Keratinocyte (primary cell): ENCODE measurements at regions not wholly inside any gene's neighbourhood (a gene's known extent, or its start where the extent isn't known, plus 50 kb on each side); places are given as distances from the start of the nearest gene placed in this dataset.

Experiments
- DNase-seq: peaks from one replicate; pipeline ENCODE4 v3.0.0-alpha.2; 2011; ENCODE audit warnings: low read depth, missing footprints, low spot score
- FAIRE-seq: peaks from 2 replicates; lab custom pipeline; 2011; peaks lifted over from hg19 to GRCh38; lab: Jason Lieb, UNC
- H2AFZ ChIP-seq: 2 replicates; pipeline ENCODE4 v1.6.0; 2012; ENCODE audit warnings: low read length, control low read depth, inconsistent platforms; ENCODE audit not compliant: control insufficient read depth
- H3K27ac ChIP-seq: 2 replicates; pipeline ENCODE4 v1.5.1; 2011; ENCODE audit warnings: low read length; ENCODE audit not compliant: control insufficient read depth, insufficient read depth
- H3K27me3 ChIP-seq: 3 replicates; pipeline ENCODE4 v1.6.0; 2011; ENCODE audit warnings: low read length; ENCODE audit not compliant: control insufficient read depth, insufficient read depth; ENCODE audit errors: extremely low read depth
- H3K36me3 ChIP-seq, 2 experiments: 2 replicates in 1 of 2; 3 replicates in 1 of 2; pipeline ENCODE4 v1.5.1; 2011; ENCODE audit warnings: low read length in 2 of 2, mild to moderate bottlenecking in 1 of 2; ENCODE audit not compliant: control insufficient read depth in 2 of 2, insufficient read depth in 2 of 2; ENCODE audit errors: extremely low read depth in 1 of 2
- H3K4me1 ChIP-seq: 3 replicates; pipeline ENCODE4 v1.5.1; 2011; ENCODE audit warnings: low read length; ENCODE audit not compliant: control insufficient read depth, insufficient read depth; ENCODE audit errors: extremely low read depth
- H3K4me2 ChIP-seq: 3 replicates; pipeline ENCODE4 v1.6.0; 2011; ENCODE audit warnings: low read depth, low read length; ENCODE audit not compliant: control insufficient read depth, insufficient read depth; ENCODE audit errors: extremely low read depth
- H3K4me3 ChIP-seq, 3 experiments: fragments of 200-600 bp in 1 of 3; sonication (generic) in 1 of 3; 2 replicates in 2 of 3; 3 replicates in 1 of 3; pipeline ENCODE4 v1.5.1; 2011 to 2016; ENCODE audit warnings: low read length in 3 of 3, mild to moderate bottlenecking in 3 of 3, control low read depth in 2 of 3, inconsistent platforms in 1 of 3, low read depth in 1 of 3, mixed read lengths in 1 of 3, mixed run types in 1 of 3, moderate library complexity in 1 of 3; ENCODE audit not compliant: control insufficient read depth in 2 of 3, insufficient read depth in 2 of 3; ENCODE audit errors: extremely low read depth in 1 of 3
- H3K79me2 ChIP-seq: 2 replicates; pipeline ENCODE4 v1.6.0; 2012; ENCODE audit warnings: low read length; ENCODE audit not compliant: control insufficient read depth, insufficient read depth
- H3K9ac ChIP-seq: 3 replicates; pipeline ENCODE4 v1.6.0; 2011; ENCODE audit warnings: low read length; ENCODE audit not compliant: control insufficient read depth, insufficient read depth; ENCODE audit errors: extremely low read depth
- H3K9me1 ChIP-seq: 3 replicates; pipeline ENCODE4 v1.6.0; 2011; ENCODE audit warnings: low read length; ENCODE audit not compliant: control insufficient read depth, insufficient read depth; ENCODE audit errors: extremely low read depth
- H3K9me3 ChIP-seq: 2 replicates; pipeline ENCODE4 v1.5.1; 2012; ENCODE audit warnings: low read depth, low read length; ENCODE audit not compliant: control insufficient read depth
- H4K20me1 ChIP-seq: 3 replicates; pipeline ENCODE4 v1.6.0; 2011; ENCODE audit warnings: low read length; ENCODE audit not compliant: control insufficient read depth, insufficient read depth; ENCODE audit errors: extremely low read depth
- CTCF ChIP-seq, 3 experiments: IDR thresholded peaks in 1 of 3; conservative IDR thresholded peaks in 1 of 3; optimal IDR thresholded peaks in 1 of 3; 2 replicates in 2 of 3; 3 replicates in 1 of 3; pipeline versions ENCODE3 to v1.5.1; 2011; ENCODE audit warnings: low read length in 3 of 3, mild to moderate bottlenecking in 3 of 3, moderate library complexity in 2 of 3, control low read depth in 1 of 3, inconsistent platforms in 1 of 3; ENCODE audit not compliant: insufficient read depth in 2 of 3; ENCODE audit errors: extremely low read depth in 1 of 3
- EZH2 ChIP-seq: IDR thresholded peaks from one replicate; pipeline ENCODE4 v1.6.1; 2012; ENCODE audit warnings: inconsistent platforms, mild to moderate bottlenecking, low read length, moderate library complexity
- dilution Hi-C: fragments of 300-500 bp; cut with MboI; formaldehyde crosslinking; loops from one replicate; pipeline ENCODE4 v1.7.0; 2020; ENCODE audit warnings: low sequenced_read_pairs; ENCODE audit not compliant: extremely low pct_ligation_motif_present

- FAIRE-seq: no peak
- dilution Hi-C loops: no loop called here
- H3K27ac ChIP-seq: no peak overlapping the region
These were observed 563.9 kb downstream of the NPHP4 start for GRCh38 chr1:5428351-5428750.

GRCh38 chr1:5427026-5427613 lies 565.1 kb downstream of the NPHP4 start:
- Histone ChIP-seq H3K4me2 (no peak overlapping the region), H3K9me3 (no peaks in the 10 kb centered on the region), H2AFZ (no peak overlapping the region), H3K9ac (no peak overlapping the region), H3K36me3 (no peaks in the 10 kb centered on the region), H3K79me2 (no peaks in the 10 kb centered on the region), H3K27ac (no peak overlapping the region), H3K4me3 (no peak overlapping the region), H3K27me3 (peaks cover 4% of the 10 kb centered on the region), H3K4me1 (peaks cover 35% of the 10 kb centered on the region), H3K9me1 (no peaks in the 10 kb centered on the region), H4K20me1 (no peaks in the 10 kb centered on the region)
- DNase-seq: no peak
- dilution Hi-C loops: no loop called here
- TF ChIP-seq CTCF (optimal IDR thresholded peaks at IDR 0.05 in 1 of 3, IDR thresholded peaks at IDR 0.05 in 1 of 3, conservative IDR thresholded peaks at IDR 0.05 in 1 of 3; ENCODE audit: extremely low read depth in 1 of 3, insufficient read depth in 2 of 3, low read length in 3 of 3): no peak
- TF ChIP-seq EZH2: no peak
- no peak for FAIRE-seq

More at GRCh38 chr1:5428351-5428750, 563.9 kb downstream of the NPHP4 start:
- Histone ChIP-seq H3K9me1 (no peaks in the 10 kb centered on the region), H3K4me2 (no peak overlapping the region), H3K79me2 (no peaks in the 10 kb centered on the region), H3K27me3 (peaks cover 4% of the 10 kb centered on the region), H3K4me3 (no peak overlapping the region), H3K9me3 (no peaks in the 10 kb centered on the region), H3K36me3 (no peaks in the 10 kb centered on the region), H2AFZ (no peak overlapping the region), H3K9ac (no peak overlapping the region), H3K4me1 (peaks cover 28% of the 10 kb centered on the region), H4K20me1 (no peaks in the 10 kb centered on the region)
- no peak for TF ChIP-seq EZH2
- no peak for DNase-seq
